ENCODE measurements at regions not wholly inside any gene's neighbourhood (a gene's known extent, or its start where the extent isn't known, plus 50 kb on each side); places are given as distances from the start of the nearest gene placed in this dataset.

- Mint-ChIP-seq H3K27me3 (ENCODE audit: low read depth) (peaks cover 4% of the 10 kb centered on the region; the same call in 1 of the 2 replicates), H3K4me1 (no peaks in the 10 kb centered on the region), H3K4me3 (no peak overlapping the region), H3K36me3 (ENCODE audit: insufficient read depth in 1 of 3, low read depth in 3 of 3) (no peaks in the 10 kb centered on the region), H3K27ac (no peak overlapping the region), H3K9me3 (no peaks in the 10 kb centered on the region; a peak in 3 of 5 replicates)
- Histone ChIP-seq H2BK5ac (ENCODE audit: insufficient read length, low read length) (no peak overlapping the region), H3K23me2 (ENCODE audit: insufficient read length, low read depth, low read length, poor library complexity, severe bottlenecking) (no peaks in the 10 kb centered on the region), H3K79me1 (ENCODE audit: insufficient read depth, low read depth, low read length, poor library complexity, severe bottlenecking) (no peaks in the 10 kb centered on the region), H4K20me1 (ENCODE audit: control insufficient read depth, insufficient read depth, insufficient read length) (no peaks in the 10 kb centered on the region), H4K91ac (ENCODE audit: insufficient read length, low read depth, low read length) (no peak overlapping the region), H2BK15ac (ENCODE audit: low read depth, low read length) (no peak overlapping the region), H3K4me1 (ENCODE audit: insufficient read depth, low read length) (no peaks in the 10 kb centered on the region), H3K18ac (ENCODE audit: insufficient read length, low read depth, low read length) (no peak overlapping the region), H3K9ac (ENCODE audit: extremely low read depth, insufficient read length, low read length) (no peak overlapping the region), H3K56ac (ENCODE audit: insufficient read length, low read depth, low read length) (no peak overlapping the region), H3K79me2 (ENCODE audit: insufficient read depth, low read length) (no peaks in the 10 kb centered on the region), H4K5ac (ENCODE audit: insufficient read length, low read depth, low read length) (no peak overlapping the region), H3K9me3 (ENCODE audit: control insufficient read depth, low read depth, low read length) (no peaks in the 10 kb centered on the region), H3K4ac (ENCODE audit: low read depth, low read length) (no peak overlapping the region), H3K4me2 (ENCODE audit: insufficient read depth, insufficient read length, low read length) (no peak overlapping the region), H2BK20ac (ENCODE audit: low read depth, low read length, poor library complexity, severe bottlenecking) (no peak overlapping the region), H2AK5ac (ENCODE audit: insufficient read length, low read length) (no peak overlapping the region), H2BK12ac (ENCODE audit: insufficient read length, low read depth, low read length) (no peak overlapping the region), H3K27me3 (ENCODE audit: insufficient read depth, low read length) (no peaks in the 10 kb centered on the region), H2AFZ (ENCODE audit: low read length) (no peak overlapping the region), H3K23ac (ENCODE audit: insufficient read length, low read depth, low read length) (no peak overlapping the region), H3T11ph (ENCODE audit: low read length) (no peak overlapping the region), H2BK120ac (ENCODE audit: low read depth, low read length, poor library complexity, severe bottlenecking) (no peak overlapping the region), H3K14ac (ENCODE audit: insufficient read depth, low read length) (no peak overlapping the region), H3K27ac (ENCODE audit: insufficient read length, low read depth, low read length) (no peak overlapping the region), H4K8ac (replicated peaks; ENCODE audit: insufficient read length, low read depth, low read length) (no peak overlapping the region)
- no peak for DNase-seq
- WGBS (ENCODE audit: extremely low coverage, insufficient read length, low lambda C conversion rate) = no CpG with 5 or more reads among the region's 2 CpGs
- no peak for TF ChIP-seq CTCF (conservative IDR thresholded peaks at IDR 0.05)
Measured at GRCh38 chr9:88710449-88710848, 175.5 kb downstream of the NXNL2 start.

Measured in H9 (cell line).